ENCODE measurements at regions not wholly inside any gene's neighbourhood (a gene's known extent, or its start where the extent isn't known, plus 50 kb on each side); places are given as distances from the start of the nearest gene placed in this dataset.

DNA sequence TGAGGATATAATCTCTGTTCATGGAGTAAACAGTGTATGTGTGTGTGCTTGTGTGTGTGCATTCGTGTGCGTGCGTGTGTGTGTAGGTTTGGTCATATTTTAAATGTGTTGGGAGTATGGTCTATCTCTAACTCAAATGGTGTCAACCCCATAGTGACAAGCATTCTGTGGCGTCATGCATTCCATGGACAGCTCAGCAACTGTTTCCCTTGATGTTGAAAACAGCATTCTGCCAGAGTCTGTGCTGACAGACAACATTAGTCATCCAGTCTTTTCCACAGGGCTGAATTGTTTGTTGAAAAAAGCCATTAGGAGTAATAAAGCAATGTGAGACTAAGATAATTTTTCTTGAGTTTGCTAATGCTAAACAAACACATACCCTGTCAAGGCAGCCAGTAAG lies 706.6 kb downstream of the PCDH19 start:
- DNase-seq (ENCODE audit: low read depth in 1 of 2, low spot score in 1 of 2), result no peak
- 5% methylated on average over 4 of the region's 4 CpGs for WGBS (ENCODE audit: missing lambda C conversion rate)

DNA sequence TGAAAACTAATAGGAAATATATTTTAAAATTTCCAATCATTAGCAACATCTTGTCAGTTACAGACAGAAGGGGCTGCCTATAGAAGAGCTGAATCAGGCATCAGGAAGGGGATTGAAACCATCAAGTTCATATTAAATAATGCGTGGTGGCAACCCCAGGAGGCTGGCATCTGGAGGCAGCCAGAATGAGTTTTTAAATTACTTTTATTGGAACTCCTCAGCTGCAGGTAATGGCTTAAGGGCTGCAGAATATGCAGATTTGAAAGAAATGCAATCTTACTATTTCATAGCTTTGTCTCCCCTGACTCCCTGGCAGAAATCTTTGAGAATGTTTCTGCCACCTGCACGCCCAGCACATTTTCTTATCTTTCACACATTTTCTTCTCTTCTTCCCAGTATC lies 711.6 kb downstream of the PCDH19 start:
- Histone ChIP-seq H3K4me1 (no peaks in the 10 kb centered on the region), H3K4me2 (no peak overlapping the region), H3K9me3 (no peaks in the 10 kb centered on the region), H3K4me3 (no peak overlapping the region), H3K27ac (no peak overlapping the region)
- TF ChIP-seq MAZ (IDR thresholded peaks at IDR 0.05; ENCODE audit: borderline replicate concordance, low read depth, low read length) (no peak), RCOR1 (IDR thresholded peaks at IDR 0.05; ENCODE audit: low read depth, low read length) (no peak)
- ATAC-seq (no peak), FAIRE-seq (no peak), DNase-seq (ENCODE audit: low read depth in 1 of 2, low spot score in 1 of 2) (no peak)
- POLR2A ChIA-PET, result no interaction called here
- CTCF ChIA-PET, result no interaction called here
- 4% methylated on average over 2 of the region's 2 CpGs for WGBS (ENCODE audit: missing lambda C conversion rate)

More for the DNA sequence above, 706.6 kb downstream of the PCDH19 start:
- ATAC-seq, result no peak
- TF ChIP-seq RCOR1 (IDR thresholded peaks at IDR 0.05; ENCODE audit: low read depth, low read length) (no peak), EP300 (IDR thresholded peaks at IDR 0.05) (no peak)
- TF ChIP-seq, protein P1, sequence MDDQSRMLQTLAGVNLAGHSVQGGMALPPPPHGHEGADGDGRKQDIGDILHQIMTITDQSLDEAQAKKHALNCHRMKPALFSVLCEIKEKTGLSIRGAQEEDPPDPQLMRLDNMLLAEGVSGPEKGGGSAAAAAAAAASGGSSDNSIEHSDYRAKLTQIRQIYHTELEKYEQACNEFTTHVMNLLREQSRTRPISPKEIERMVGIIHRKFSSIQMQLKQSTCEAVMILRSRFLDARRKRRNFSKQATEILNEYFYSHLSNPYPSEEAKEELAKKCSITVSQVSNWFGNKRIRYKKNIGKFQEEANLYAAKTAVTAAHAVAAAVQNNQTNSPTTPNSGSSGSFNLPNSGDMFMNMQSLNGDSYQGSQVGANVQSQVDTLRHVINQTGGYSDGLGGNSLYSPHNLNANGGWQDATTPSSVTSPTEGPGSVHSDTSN (IDR thresholded peaks at IDR 0.05), result no peak
- POLR2A ChIA-PET, result no interaction called here
- no peaks in the 10 kb centered on the region for H3K4me1 ChIP-seq
- H3K4me2 ChIP-seq, result no peak overlapping the region
- no peaks in the 10 kb centered on the region for H3K9me3 ChIP-seq
- CTCF ChIA-PET, result interaction anchor here (0.7 kb wide), 1 partner anchor 1884 kb away, joined by 3 read pairs; no protein-coding TSS in a partner anchor
- FAIRE-seq, result peak; percentile 39
- no peak overlapping the region for H3K4me3 ChIP-seq
- H3K27ac ChIP-seq, result no peak overlapping the region

DNA sequence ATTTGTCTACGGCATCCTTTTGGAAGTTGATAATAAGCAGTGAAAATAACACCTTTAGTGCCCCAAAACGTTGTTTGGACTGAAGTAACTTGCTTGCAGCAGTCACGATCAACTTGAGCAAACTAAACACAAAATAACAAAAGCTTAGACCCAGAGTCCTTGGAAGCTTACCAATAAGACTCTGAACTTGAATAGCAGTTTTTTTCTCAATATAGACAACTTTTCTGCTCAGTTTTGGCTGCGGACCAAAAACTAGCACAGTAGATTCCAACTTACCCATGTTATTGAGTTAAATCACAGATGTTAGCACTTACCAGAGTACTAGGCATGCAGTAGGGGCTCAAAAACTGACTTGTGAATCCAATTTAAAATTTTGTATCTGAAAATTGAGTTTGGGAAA lies 746.9 kb downstream of the PCDH19 start:
- no peak overlapping the region for H3K27ac ChIP-seq
- DNase-seq (ENCODE audit: low read depth in 1 of 2, low spot score in 1 of 2) (no peak), FAIRE-seq (no peak), ATAC-seq (no peak)
- H3K4me1 ChIP-seq, result no peaks in the 10 kb centered on the region
- TF ChIP-seq BHLHE40 (IDR thresholded peaks at IDR 0.05; ENCODE audit: low read depth, low read length), result no peak
- TF ChIP-seq, protein P1 (IDR thresholded peaks at IDR 0.05), result no peak
- no peak for TF ChIP-seq ZSCAN20 (CRISPR knock-in tag; IDR thresholded peaks at IDR 0.05)
- TF ChIP-seq RNF2 (IDR thresholded peaks at IDR 0.05; ENCODE audit: borderline replicate concordance, low read depth), result no peak
- no peak for TF ChIP-seq MAFK (IDR thresholded peaks at IDR 0.05; ENCODE audit: partially characterized antibody)
- TF ChIP-seq NR3C1 (IDR thresholded peaks at IDR 0.05), result no peak
- no peak for TF ChIP-seq FOXS1 (CRISPR knock-in tag; IDR thresholded peaks at IDR 0.05)
- TF ChIP-seq CBX8 (IDR thresholded peaks at IDR 0.05), result no peak
- no peak for TF ChIP-seq POLR2AphosphoS2 (conservative IDR thresholded peaks at IDR 0.05; ENCODE audit: low read length)
- no peak for TF ChIP-seq EHMT2 (IDR thresholded peaks at IDR 0.05; ENCODE audit: low read depth)
- no peak for TF ChIP-seq HOXB13 (CRISPR knock-in tag; IDR thresholded peaks at IDR 0.05; ENCODE audit: low read depth)
- TF ChIP-seq CHD4 (IDR thresholded peaks at IDR 0.05; ENCODE audit: borderline replicate concordance), result no peak
- no peak for TF ChIP-seq ZNF302 (CRISPR knock-in tag; IDR thresholded peaks at IDR 0.05)
- no peak for TF ChIP-seq NFE2L2 (conservative IDR thresholded peaks at IDR 0.05; ENCODE audit: low read length)
- no peak for TF ChIP-seq HDAC2 (IDR thresholded peaks at IDR 0.05)
- TF ChIP-seq CHD2 (IDR thresholded peaks at IDR 0.05; ENCODE audit: low read length, partially characterized antibody), result no peak
- 0% methylated on average over 4 of the region's 4 CpGs for WGBS (ENCODE audit: missing lambda C conversion rate)
- ChIA-PET POLR2A (no interaction called here), CTCF (no interaction called here)
- H3K9me3 ChIP-seq, result no peaks in the 10 kb centered on the region
- H3K4me2 ChIP-seq, result no peak overlapping the region
- H3K4me3 ChIP-seq, result no peak overlapping the region

DNA sequence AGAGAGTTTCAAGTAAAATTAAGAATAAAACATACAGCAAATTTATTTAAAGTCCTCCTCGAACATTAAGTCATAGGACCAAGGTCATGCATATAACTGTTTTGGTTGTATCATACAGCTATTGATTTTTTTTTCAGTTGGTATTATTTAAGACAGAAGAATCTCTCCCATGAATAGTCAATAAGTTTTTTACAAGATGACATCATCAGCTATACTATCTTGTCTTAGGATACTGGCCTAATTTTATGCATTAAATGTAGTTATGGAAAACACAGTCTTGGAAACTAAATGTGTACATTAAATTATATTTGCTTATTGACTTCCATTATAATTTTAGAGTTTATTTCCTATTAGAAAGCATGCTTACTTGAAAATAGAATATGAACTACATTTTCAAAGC lies 755.9 kb downstream of the PCDH19 start:
- peak; percentile 36 for FAIRE-seq
- CTCF ChIA-PET, result no interaction called here

More for the DNA sequence above, 755.9 kb downstream of the PCDH19 start:
- Histone ChIP-seq H3K4me3 (no peak overlapping the region), H3K4me2 (no peak overlapping the region), H3K9me3 (no peaks in the 10 kb centered on the region), H3K4me1 (no peaks in the 10 kb centered on the region), H3K27ac (no peak overlapping the region)
- 0% methylated on average over 1 of the region's 1 CpG for whole genome bisulfite sequencing (ENCODE audit: missing lambda C conversion rate)
- TF ChIP-seq, protein P2, sequence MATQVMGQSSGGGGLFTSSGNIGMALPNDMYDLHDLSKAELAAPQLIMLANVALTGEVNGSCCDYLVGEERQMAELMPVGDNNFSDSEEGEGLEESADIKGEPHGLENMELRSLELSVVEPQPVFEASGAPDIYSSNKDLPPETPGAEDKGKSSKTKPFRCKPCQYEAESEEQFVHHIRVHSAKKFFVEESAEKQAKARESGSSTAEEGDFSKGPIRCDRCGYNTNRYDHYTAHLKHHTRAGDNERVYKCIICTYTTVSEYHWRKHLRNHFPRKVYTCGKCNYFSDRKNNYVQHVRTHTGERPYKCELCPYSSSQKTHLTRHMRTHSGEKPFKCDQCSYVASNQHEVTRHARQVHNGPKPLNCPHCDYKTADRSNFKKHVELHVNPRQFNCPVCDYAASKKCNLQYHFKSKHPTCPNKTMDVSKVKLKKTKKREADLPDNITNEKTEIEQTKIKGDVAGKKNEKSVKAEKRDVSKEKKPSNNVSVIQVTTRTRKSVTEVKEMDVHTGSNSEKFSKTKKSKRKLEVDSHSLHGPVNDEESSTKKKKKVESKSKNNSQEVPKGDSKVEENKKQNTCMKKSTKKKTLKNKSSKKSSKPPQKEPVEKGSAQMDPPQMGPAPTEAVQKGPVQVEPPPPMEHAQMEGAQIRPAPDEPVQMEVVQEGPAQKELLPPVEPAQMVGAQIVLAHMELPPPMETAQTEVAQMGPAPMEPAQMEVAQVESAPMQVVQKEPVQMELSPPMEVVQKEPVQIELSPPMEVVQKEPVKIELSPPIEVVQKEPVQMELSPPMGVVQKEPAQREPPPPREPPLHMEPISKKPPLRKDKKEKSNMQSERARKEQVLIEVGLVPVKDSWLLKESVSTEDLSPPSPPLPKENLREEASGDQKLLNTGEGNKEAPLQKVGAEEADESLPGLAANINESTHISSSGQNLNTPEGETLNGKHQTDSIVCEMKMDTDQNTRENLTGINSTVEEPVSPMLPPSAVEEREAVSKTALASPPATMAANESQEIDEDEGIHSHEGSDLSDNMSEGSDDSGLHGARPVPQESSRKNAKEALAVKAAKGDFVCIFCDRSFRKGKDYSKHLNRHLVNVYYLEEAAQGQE (IDR thresholded peaks at IDR 0.05), result no peak
- no peak for TF ChIP-seq NFE2L2 (conservative IDR thresholded peaks at IDR 0.05; ENCODE audit: low read length)
- POLR2A ChIA-PET, result no interaction called here
- ATAC-seq, result no peak
- no peak for DNase-seq (ENCODE audit: low read depth in 1 of 2, low spot score in 1 of 2)

All from A549 (cell line).